Amygdala (tissue), 56 donors: ENCODE measurements at regions not wholly inside any gene's neighbourhood (a gene's known extent, or its start where the extent isn't known, plus 50 kb on each side); places are given as distances from the start of the nearest gene placed in this dataset.
"Not testable (repeated sequence)": the region's sequence is repeated elsewhere in the genome, so short reads cannot be mapped to it uniquely, and the experiment has no call there.

Experiments
- DNase-seq, 56 donors: peaks; one replicate each; lab custom pipeline; 2025; lab: John Stamatoyannopoulos, UW

GRCh38 chr7:83749495-83749894 is 100.6 kb upstream of the SEMA3E start:
- peak in 1 of 56 donors; percentile 0 for DNase-seq

- DNase-seq, result no peak
Measured at GRCh38 chr7:83739527-83739926, 90.6 kb upstream of the SEMA3E start.

- DNase-seq, result no peak
Measured at GRCh38 chr7:83738291-83738835, 89.4 kb upstream of the SEMA3E start.

GRCh38 chr7:83732305-83732704 is 83.4 kb upstream of the SEMA3E start:
- no peak for DNase-seq

GRCh38 chr7:83731154-83731553 is 82.2 kb upstream of the SEMA3E start:
- DNase-seq, result no peak

- DNase-seq, result not testable (repeated sequence)
Measured at GRCh38 chr7:83716923-83717322, 68.0 kb upstream of the SEMA3E start.

GRCh38 chr7:83708531-83708930 is 59.6 kb upstream of the SEMA3E start:
- no peak for DNase-seq

GRCh38 chr7:83704564-83704963 is 55.6 kb upstream of the SEMA3E start:
- DNase-seq, result no peak

- no peak for DNase-seq
Measured at GRCh38 chr7:83702446-83702845, 53.5 kb upstream of the SEMA3E start.

- no peak for DNase-seq
Measured at GRCh38 chr7:83701736-83702135, 52.8 kb upstream of the SEMA3E start.
